Stomach (tissue), 8 donors: ENCODE measurements at regions not wholly inside any gene's neighbourhood (a gene's known extent, or its start where the extent isn't known, plus 50 kb on each side); places are given as distances from the start of the nearest gene placed in this dataset.

Source experiments
- DNase-seq, 2 donors: peaks; one replicate each; pipeline versions ENCODE4 v3.0.0 to v3.0.0-alpha.2; 2013 to 2019
- H3K27ac ChIP-seq, 5 donors: fragments of 200-600 bp in 4 of 5; sonication (generic) in 4 of 5; one replicate each; pipeline ENCODE4 v1.5.1; 2013 to 2019; ENCODE audit warnings: mild to moderate bottlenecking in 1 of 5, moderate library complexity in 1 of 5
- H3K27me3 ChIP-seq, 3 donors: fragments of 200-600 bp; sonication (generic); one replicate each; pipeline ENCODE4 v1.5.1; 2017 to 2019; ENCODE audit warnings: mixed run types in 1 of 3
- H3K36me3 ChIP-seq, 4 donors: fragments of 200-600 bp; sonication (generic); 1 replicate in 3 of 4; 2 replicates in 1 of 4; pipeline ENCODE4 v1.5.1; 2016 to 2019
- H3K4me1 ChIP-seq, 4 donors: fragments of 200-600 bp; sonication (generic); one replicate each; pipeline ENCODE4 v1.5.1; 2016 to 2019
- H3K4me3 ChIP-seq, 4 donors: fragments of 200-600 bp; sonication (generic) in 3 of 4; one replicate each; pipeline ENCODE4 v1.5.1; 2016 to 2019; ENCODE audit warnings: mild to moderate bottlenecking in 1 of 4
- H3K9me3 ChIP-seq, 4 donors: fragments of 200-600 bp; sonication (generic); one replicate each; pipeline ENCODE4 v1.5.1; 2016 to 2019
- EP300 ChIP-seq: sonication (generic); formaldehyde crosslinking; IDR thresholded peaks from one replicate; pipeline ENCODE4 v1.6.1; 2017; ENCODE audit warnings: antibody characterized with exemption
- POLR2A ChIP-seq, 4 donors: fragments of 450-650 bp; IDR thresholded peaks; one replicate each; pipeline ENCODE4 v1.6.1; 2016; ENCODE audit warnings: antibody characterized with exemption in 4 of 4, control low read depth in 2 of 4, mild to moderate bottlenecking in 1 of 4, moderate library complexity in 1 of 4
- POLR2AphosphoS5 ChIP-seq, 3 donors: sonication (generic); formaldehyde crosslinking; IDR thresholded peaks; one replicate each; pipeline ENCODE4 v1.6.1; 2016; ENCODE audit warnings: antibody characterized with exemption in 3 of 3
- WGBS, 5 donors: extraction: QIAGEN DNeasy Blood & Tissue Kit in 3 of 5; methylation state at CpG; one replicate each; pipeline versions ENCODE4 v1.1.5 to v1.1.7; 2013 to 2018; 5-methylcytosine and 5-hydroxymethylcytosine counted together
- intact Hi-C: fragments of 100-400 bp; cut with DNase I; formaldehyde crosslinking; loops from one replicate; pipeline ENCODE4 v1.15.1; 2023; ENCODE audit warnings: low total_unique reads
- TF ChIP-seq, protein P1 (sequence below), 7 experiments: fragments of 450-650 bp in 4 of 7; fragments of 200-600 bp in 3 of 7; sonication (generic) in 3 of 7; IDR thresholded peaks; one replicate each; pipeline ENCODE4 v1.5.1; 2016 to 2019; ENCODE audit warnings: antibody characterized with exemption in 7 of 7, control low read depth in 2 of 7, mild to moderate bottlenecking in 1 of 7
- donor health status: healthy with polysubstance abuse.
- donor health status: Bipolar disorder and iron deficiency.
- donor health status: healthy.

DNA sequence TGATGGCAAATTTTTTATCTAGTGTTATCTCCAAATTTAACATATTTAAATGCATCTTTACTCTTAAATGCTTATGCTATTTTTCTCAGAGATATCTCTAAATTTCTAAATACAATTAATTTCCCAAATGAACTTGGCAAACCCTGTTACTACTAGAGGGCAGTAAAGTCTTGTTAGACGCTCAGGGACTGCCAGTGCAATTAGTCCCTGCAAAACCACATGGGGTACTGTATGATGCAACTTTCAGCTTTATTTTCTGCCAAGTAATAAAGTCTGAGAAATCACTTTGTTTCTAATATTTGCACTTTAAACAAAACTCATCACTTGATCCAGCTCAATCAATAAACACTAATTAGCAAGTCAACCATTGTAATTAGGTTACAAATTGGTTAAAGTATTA, 76.0 kb upstream of the ADGRB3 start:
- Histone ChIP-seq H3K4me1 (no peaks in the 10 kb centered on the region), H3K9me3 (no peaks in the 10 kb centered on the region), H3K4me3 (no peak overlapping the region), H3K36me3 (no peaks in the 10 kb centered on the region), H3K27me3 (no peaks in the 10 kb centered on the region), H3K27ac (no peak overlapping the region)
- TF ChIP-seq EP300: no peak
- no peak for TF ChIP-seq POLR2A (IDR thresholded peaks at IDR 0.05)
- TF ChIP-seq, protein P1, sequence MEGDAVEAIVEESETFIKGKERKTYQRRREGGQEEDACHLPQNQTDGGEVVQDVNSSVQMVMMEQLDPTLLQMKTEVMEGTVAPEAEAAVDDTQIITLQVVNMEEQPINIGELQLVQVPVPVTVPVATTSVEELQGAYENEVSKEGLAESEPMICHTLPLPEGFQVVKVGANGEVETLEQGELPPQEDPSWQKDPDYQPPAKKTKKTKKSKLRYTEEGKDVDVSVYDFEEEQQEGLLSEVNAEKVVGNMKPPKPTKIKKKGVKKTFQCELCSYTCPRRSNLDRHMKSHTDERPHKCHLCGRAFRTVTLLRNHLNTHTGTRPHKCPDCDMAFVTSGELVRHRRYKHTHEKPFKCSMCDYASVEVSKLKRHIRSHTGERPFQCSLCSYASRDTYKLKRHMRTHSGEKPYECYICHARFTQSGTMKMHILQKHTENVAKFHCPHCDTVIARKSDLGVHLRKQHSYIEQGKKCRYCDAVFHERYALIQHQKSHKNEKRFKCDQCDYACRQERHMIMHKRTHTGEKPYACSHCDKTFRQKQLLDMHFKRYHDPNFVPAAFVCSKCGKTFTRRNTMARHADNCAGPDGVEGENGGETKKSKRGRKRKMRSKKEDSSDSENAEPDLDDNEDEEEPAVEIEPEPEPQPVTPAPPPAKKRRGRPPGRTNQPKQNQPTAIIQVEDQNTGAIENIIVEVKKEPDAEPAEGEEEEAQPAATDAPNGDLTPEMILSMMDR (IDR thresholded peaks at IDR 0.05): no peak
- no peak for TF ChIP-seq POLR2AphosphoS5 (IDR thresholded peaks at IDR 0.05)
- DNase-seq: peak in 1 of 2 donors; percentile 16
- intact Hi-C loops: no loop called here
- 6 to 29% (median 14%) methylated on average over 1 of the region's 1 CpG for WGBS, 5 donors

DNA sequence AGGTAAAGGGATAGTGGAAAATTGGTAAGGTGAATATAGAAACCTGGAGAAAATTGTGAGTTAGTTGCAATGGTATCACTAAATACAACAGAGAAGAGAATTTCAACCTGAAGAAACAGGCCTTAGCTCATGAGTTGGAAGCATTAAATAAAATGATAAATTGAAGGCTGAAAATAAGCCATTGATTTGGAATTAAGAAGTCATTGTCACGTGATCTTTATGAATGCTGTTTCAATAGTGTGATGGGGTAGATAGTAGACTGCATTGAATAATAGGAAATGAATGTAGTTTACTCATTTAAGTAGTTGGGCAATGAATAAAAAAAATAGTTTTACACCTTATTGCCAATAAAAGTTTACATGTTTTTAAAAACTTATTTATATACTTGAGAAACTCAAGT, 88.5 kb upstream of the ADGRB3 start:
- 51 to 73% (median 59%) methylated on average over 1 of the region's 1 CpG for WGBS, 5 donors
- intact Hi-C loops: no loop called here
- H3K27me3 ChIP-seq: no peaks in the 10 kb centered on the region
- no peaks in the 10 kb centered on the region for H3K4me1 ChIP-seq
- TF ChIP-seq EP300 (no peak), POLR2A (IDR thresholded peaks at IDR 0.05) (no peak), POLR2AphosphoS5 (IDR thresholded peaks at IDR 0.05) (no peak)
- TF ChIP-seq, protein P1 (IDR thresholded peaks at IDR 0.05): no peak
- no peak overlapping the region for H3K4me3 ChIP-seq
- H3K36me3 ChIP-seq: no peaks in the 10 kb centered on the region
- no peak overlapping the region for H3K27ac ChIP-seq
- no peak for DNase-seq
- H3K9me3 ChIP-seq: peaks cover 0 to 8% (median 3%) of the 10 kb centered on the region in 4 donors

- WGBS, 5 donors: 44 to 80% (median 66%) methylated on average over 3 of the region's 3 CpGs
- TF ChIP-seq, protein P1 (IDR thresholded peaks at IDR 0.05): no peak
- TF ChIP-seq POLR2A (IDR thresholded peaks at IDR 0.05) (no peak), EP300 (no peak), POLR2AphosphoS5 (IDR thresholded peaks at IDR 0.05) (no peak)
- intact Hi-C loops: no loop called here
Measured at GRCh38 chr6:68544450-68544849, 90.6 kb upstream of the ADGRB3 start.

GRCh38 chr6:68533339-68533795, 101.7 kb upstream of the ADGRB3 start:
- H3K27ac ChIP-seq: no peak overlapping the region
- H3K27me3 ChIP-seq: no peaks in the 10 kb centered on the region
- WGBS, 5 donors: 89 to 93% (median 90%) methylated on average over 2 to 21 of the region's 21 CpGs
- H3K4me3 ChIP-seq: no peak overlapping the region
- no peaks in the 10 kb centered on the region for H3K36me3 ChIP-seq
- intact Hi-C loops: no loop called here
- TF ChIP-seq, protein P1 (IDR thresholded peaks at IDR 0.05): no peak
- no peak for TF ChIP-seq POLR2A (IDR thresholded peaks at IDR 0.05)
- no peak for TF ChIP-seq POLR2AphosphoS5 (IDR thresholded peaks at IDR 0.05)
- TF ChIP-seq EP300: no peak
- peaks cover 0 to 9% (median 6%) of the 10 kb centered on the region in 4 donors for H3K9me3 ChIP-seq
- no peaks in the 10 kb centered on the region for H3K4me1 ChIP-seq
- DNase-seq: no peak

More at GRCh38 chr6:68544450-68544849, 90.6 kb upstream of the ADGRB3 start:
- H3K4me3 ChIP-seq: no peak overlapping the region
- H3K27ac ChIP-seq: no peak overlapping the region
- no peak for DNase-seq
- H3K27me3 ChIP-seq: no peaks in the 10 kb centered on the region
- no peaks in the 10 kb centered on the region for H3K4me1 ChIP-seq
- H3K9me3 ChIP-seq: peaks cover 0 to 8% (median 3%) of the 10 kb centered on the region in 4 donors
- H3K36me3 ChIP-seq: no peaks in the 10 kb centered on the region
